ENCODE measurements at regions not wholly inside any gene's neighbourhood (a gene's known extent, or its start where the extent isn't known, plus 50 kb on each side); places are given as distances from the start of the nearest gene placed in this dataset.

DNA sequence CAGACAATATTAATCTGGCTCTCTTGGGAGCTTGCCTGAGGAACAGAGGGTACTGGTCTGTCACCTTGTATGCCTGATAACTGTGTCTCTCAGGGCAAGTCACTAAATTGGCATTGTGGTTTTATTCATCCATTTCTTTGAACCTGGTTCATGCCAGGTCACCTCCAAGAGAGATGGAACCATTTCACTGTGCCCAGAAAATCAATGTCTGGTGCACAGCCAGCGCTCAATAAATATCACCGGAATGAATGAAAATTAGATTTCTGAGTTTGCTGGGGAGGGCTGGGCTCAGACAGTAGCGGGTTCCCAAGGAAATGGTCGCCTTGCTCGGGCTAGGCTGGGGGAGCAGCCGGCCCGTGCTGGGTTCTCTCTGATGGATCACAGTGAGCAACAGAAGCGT, 64.1 kb upstream of the BAIAP2L1 start:
- no peaks in the 10 kb centered on the region for H3F3A ChIP-seq (ENCODE audit: insufficient read depth, low read length)
- H3K36me3 ChIP-seq (replicated peaks; ENCODE audit: insufficient read depth, low read length), result no peaks in the 10 kb centered on the region
- H3K4me2 ChIP-seq (ENCODE audit: low read depth, low read length), result no peak overlapping the region
- no peaks in the 10 kb centered on the region for H3K79me2 ChIP-seq (ENCODE audit: low read length)
- no peaks in the 10 kb centered on the region for H3K27me3 ChIP-seq (replicated peaks; ENCODE audit: insufficient read depth, low read length)
- H3K9me2 ChIP-seq (replicated peaks; ENCODE audit: insufficient read depth, low read length), result no peaks in the 10 kb centered on the region
- no peak overlapping the region for H3K4me3 ChIP-seq (ENCODE audit: low read length)
- TF ChIP-seq EZH2phosphoT487 (IDR thresholded peaks at IDR 0.05; ENCODE audit: low read length) (no peak), EZH2 (optimal IDR thresholded peaks at IDR 0.05; ENCODE audit: low read depth, low read length) (no peak)
- TF ChIP-seq, protein P1, sequence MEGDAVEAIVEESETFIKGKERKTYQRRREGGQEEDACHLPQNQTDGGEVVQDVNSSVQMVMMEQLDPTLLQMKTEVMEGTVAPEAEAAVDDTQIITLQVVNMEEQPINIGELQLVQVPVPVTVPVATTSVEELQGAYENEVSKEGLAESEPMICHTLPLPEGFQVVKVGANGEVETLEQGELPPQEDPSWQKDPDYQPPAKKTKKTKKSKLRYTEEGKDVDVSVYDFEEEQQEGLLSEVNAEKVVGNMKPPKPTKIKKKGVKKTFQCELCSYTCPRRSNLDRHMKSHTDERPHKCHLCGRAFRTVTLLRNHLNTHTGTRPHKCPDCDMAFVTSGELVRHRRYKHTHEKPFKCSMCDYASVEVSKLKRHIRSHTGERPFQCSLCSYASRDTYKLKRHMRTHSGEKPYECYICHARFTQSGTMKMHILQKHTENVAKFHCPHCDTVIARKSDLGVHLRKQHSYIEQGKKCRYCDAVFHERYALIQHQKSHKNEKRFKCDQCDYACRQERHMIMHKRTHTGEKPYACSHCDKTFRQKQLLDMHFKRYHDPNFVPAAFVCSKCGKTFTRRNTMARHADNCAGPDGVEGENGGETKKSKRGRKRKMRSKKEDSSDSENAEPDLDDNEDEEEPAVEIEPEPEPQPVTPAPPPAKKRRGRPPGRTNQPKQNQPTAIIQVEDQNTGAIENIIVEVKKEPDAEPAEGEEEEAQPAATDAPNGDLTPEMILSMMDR (IDR thresholded peaks at IDR 0.05; ENCODE audit: low read length), result no peak
- H3K27ac ChIP-seq (ENCODE audit: low read length), result no peak overlapping the region
- H2AFZ ChIP-seq (ENCODE audit: low read length), result no peak overlapping the region
- H4K20me1 ChIP-seq (ENCODE audit: insufficient read depth, low read length), result no peaks in the 10 kb centered on the region
- H3K9ac ChIP-seq (ENCODE audit: low read length), result no peak overlapping the region
- H3K4me1 ChIP-seq (ENCODE audit: low read length), result no peaks in the 10 kb centered on the region
- no peaks in the 10 kb centered on the region for H3K9me3 ChIP-seq (replicated peaks; ENCODE audit: insufficient read depth, low read length)
- no peak for DNase-seq

DNA sequence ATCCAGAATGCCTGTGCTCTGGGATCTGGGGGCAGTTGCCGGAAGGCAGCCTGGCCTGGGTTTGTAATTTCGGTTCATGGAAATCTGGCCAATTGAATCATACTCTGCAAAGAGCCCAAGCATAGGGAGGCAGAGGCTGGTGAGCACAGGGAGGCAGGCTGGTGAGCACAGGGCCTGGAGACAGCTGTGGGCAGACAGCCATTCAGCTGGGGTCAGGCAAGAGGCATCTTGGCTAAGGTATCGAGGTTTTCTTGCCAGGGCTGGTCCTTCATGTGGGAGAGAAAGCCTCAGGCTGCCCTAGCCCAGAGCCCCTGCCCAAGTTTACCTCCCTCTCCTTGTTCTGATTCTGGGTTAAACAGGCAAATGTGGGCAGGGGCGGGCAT, 63.7 kb upstream of the BAIAP2L1 start:
- no peak for DNase-seq
- Histone ChIP-seq H4K20me1 (ENCODE audit: insufficient read depth, low read length) (no peaks in the 10 kb centered on the region), H3K27me3 (replicated peaks; ENCODE audit: insufficient read depth, low read length) (no peaks in the 10 kb centered on the region)

DNA sequence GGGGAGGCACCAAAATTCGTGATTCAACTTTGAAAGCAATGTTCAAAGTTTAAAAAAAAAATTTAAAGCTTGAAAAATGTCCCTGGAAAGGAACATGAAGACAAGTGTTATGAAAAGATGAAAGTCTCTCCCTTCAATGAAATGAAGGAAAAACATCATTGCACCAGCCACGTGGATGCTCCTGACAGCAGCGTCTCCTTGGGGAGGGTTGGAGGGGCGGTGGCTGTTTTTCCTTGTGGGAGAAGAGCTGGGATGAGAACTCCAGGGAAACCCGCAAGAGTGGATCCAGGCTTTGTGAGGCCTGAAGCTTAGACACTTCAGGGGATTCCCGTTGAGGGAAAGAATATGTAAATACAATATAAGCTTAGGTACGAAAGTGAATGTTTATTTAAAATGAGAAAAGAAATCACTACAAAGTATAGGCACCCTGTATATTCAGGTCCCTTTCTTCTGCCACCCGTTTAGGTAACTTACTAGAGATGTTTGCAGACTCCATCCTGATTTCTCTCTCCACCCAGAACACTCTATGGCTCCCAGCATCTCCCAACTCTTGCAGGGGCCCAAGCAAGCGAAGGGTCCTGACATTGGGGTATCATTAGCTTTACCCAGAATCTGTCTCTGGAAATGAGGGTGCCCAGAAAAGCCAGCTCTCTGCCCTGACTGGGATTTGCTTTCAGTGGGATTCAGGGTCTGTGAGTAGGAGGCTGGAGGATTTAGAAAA, 63.1 kb upstream of the BAIAP2L1 start:
- H3K9ac ChIP-seq (ENCODE audit: low read length), result no peak overlapping the region
- no peaks in the 10 kb centered on the region for H3K79me2 ChIP-seq (ENCODE audit: low read length)

More for the DNA sequence above, 63.7 kb upstream of the BAIAP2L1 start:
- Histone ChIP-seq H2AFZ (ENCODE audit: low read length) (no peak overlapping the region), H3K79me2 (ENCODE audit: low read length) (no peaks in the 10 kb centered on the region), H3K9me3 (replicated peaks; ENCODE audit: insufficient read depth, low read length) (no peaks in the 10 kb centered on the region), H3K9me2 (replicated peaks; ENCODE audit: insufficient read depth, low read length) (no peaks in the 10 kb centered on the region), H3K36me3 (replicated peaks; ENCODE audit: insufficient read depth, low read length) (no peaks in the 10 kb centered on the region), H3F3A (ENCODE audit: insufficient read depth, low read length) (no peaks in the 10 kb centered on the region), H3K27ac (ENCODE audit: low read length) (no peak overlapping the region), H3K4me1 (ENCODE audit: low read length) (no peaks in the 10 kb centered on the region), H3K9ac (ENCODE audit: low read length) (no peak overlapping the region), H3K4me2 (ENCODE audit: low read depth, low read length) (no peak overlapping the region), H3K4me3 (ENCODE audit: low read length) (no peak overlapping the region)
- TF ChIP-seq, protein P1 (IDR thresholded peaks at IDR 0.05; ENCODE audit: low read length), result no peak
- TF ChIP-seq EZH2phosphoT487 (IDR thresholded peaks at IDR 0.05; ENCODE audit: low read length) (no peak), EZH2 (optimal IDR thresholded peaks at IDR 0.05; ENCODE audit: low read depth, low read length) (no peak)

More for the DNA sequence above, 63.1 kb upstream of the BAIAP2L1 start:
- DNase-seq, result no peak
- TF ChIP-seq EZH2phosphoT487 (IDR thresholded peaks at IDR 0.05; ENCODE audit: low read length) (no peak), EZH2 (optimal IDR thresholded peaks at IDR 0.05; ENCODE audit: low read depth, low read length) (no peak)
- TF ChIP-seq, protein P1 (IDR thresholded peaks at IDR 0.05; ENCODE audit: low read length), result no peak
- Histone ChIP-seq H3K4me1 (ENCODE audit: low read length) (no peaks in the 10 kb centered on the region), H3K4me3 (ENCODE audit: low read length) (no peak overlapping the region), H3K9me3 (replicated peaks; ENCODE audit: insufficient read depth, low read length) (no peaks in the 10 kb centered on the region), H3F3A (ENCODE audit: insufficient read depth, low read length) (no peaks in the 10 kb centered on the region), H4K20me1 (ENCODE audit: insufficient read depth, low read length) (no peaks in the 10 kb centered on the region), H3K27me3 (replicated peaks; ENCODE audit: insufficient read depth, low read length) (no peaks in the 10 kb centered on the region), H3K36me3 (replicated peaks; ENCODE audit: insufficient read depth, low read length) (no peaks in the 10 kb centered on the region), H3K4me2 (ENCODE audit: low read depth, low read length) (no peak overlapping the region), H3K9me2 (replicated peaks; ENCODE audit: insufficient read depth, low read length) (no peaks in the 10 kb centered on the region), H3K27ac (ENCODE audit: low read length) (no peak overlapping the region), H2AFZ (ENCODE audit: low read length) (no peak overlapping the region)

Measured in MM.1S (cell line).